Left hindlimb (tissue), 1 donor: ENCODE measurements at regions not wholly inside any gene's neighbourhood (a gene's known extent, or its start where the extent isn't known, plus 50 kb on each side); places are given as distances from the start of the nearest gene placed in this dataset.

ENCODE experiments used
- DNase-seq: peaks from one replicate; pipeline ENCODE4 v3.0.0-alpha.2; 2018

DNA sequence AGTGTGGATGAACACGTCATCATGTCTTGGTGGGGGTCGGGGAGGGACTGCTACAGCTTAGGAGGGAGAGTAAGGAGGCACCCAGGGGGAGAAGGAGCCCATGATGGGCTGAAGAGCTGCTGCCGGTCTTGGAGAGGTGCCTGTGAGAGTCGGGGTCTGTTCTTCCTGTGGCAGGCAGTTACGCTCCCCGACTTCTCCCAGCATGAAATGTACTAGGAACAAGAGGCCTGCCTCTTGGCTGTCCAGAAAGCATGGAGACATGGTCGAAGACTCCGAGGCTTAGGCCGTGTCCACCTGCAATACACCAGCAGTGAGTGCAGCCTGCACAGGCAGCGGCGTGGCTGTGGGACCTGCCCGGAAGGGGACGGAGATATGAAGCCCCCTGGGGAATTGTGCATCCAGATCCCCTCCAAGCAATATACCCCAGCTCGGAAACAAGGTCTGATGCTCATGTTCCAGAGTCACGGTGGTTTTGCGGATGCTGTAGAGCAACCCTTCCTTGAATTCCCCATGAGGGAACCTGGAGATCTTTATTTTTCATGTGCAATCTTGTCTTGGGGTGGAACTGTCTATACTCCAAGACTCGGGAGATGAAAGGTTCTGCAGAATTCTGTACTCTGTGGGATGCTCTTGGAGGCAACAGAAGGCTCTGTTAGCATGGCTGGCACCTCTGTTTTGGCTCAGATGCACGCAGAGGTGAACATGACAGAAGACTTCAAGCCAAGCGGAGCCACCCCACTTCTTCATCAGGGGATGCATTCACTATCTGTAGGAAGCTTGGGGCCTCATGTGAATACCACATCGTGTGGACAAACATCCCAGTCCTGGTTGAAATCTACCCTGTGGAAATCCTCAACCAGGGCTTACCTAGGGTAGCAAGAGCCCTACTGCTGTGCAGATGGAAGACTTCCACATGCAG lies 374.9 kb upstream of the IRX4 start:
- no peak for DNase-seq

DNA sequence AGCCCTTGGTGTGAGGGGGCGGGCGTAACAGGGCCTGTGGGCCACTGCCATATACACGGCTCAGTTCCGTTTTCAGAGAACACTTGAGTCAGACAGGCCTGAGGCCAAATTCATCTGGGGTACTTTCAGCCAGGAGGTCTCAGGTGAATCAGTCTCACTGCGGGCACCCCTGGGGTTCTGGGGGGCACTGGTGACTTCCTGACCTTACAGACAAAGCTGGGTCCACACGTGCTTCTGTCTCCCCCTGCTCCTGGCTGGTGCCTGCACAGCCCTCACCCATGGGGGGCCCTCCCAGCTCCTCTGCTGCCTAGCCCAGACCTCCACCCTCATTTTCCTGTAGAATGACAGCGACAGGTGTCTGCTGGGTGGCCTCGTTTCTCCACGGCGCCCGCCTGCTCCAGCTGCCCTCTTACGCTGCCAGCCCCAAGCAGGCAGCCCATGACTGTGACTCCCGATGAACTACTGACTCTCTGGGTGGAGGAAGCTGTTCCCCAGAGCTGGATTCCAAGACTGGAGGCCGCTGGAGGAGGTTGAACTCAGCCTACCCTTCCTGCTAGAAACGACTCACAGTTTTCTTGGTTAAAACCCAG lies 374.1 kb upstream of the IRX4 start:
- peak; percentile 51 for DNase-seq

DNA sequence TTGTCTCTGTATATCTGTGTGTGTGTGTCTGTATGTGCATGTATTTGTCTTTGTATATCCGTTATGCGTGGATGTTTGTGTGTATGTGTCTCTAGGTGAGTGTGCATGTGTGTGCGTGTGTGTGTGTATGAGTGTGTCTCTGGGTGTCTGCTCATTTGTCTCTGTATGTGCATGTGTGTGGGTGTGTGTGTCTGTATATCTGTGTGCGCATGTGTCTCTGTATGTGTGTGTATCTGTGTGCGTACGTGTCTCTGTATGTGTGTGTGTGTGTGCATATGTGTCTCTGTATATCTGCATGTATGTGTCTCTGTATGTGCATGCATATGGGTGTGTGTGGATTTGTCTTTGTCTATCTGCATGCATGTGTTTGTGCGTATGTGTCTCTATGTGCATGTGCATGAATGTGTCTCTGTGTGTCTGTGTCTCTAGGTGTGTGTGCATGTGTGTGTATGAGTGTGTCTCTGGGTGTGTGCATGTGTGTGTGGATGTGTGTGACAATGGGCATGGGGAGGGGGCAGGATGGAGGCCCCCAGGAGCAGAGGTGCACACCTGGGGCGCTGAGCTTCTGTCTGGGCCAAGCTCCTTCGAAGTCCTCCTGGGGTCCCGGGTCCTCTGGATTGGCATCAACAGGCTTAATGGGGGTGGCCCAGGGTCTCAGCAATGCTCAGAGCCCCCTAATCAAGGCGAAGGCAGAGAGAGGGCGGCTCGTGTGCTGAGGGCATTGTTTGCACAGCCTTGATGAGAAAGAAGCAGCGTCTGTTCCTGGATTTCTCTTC lies 373.4 kb upstream of the IRX4 start:
- DNase-seq = no peak

DNA sequence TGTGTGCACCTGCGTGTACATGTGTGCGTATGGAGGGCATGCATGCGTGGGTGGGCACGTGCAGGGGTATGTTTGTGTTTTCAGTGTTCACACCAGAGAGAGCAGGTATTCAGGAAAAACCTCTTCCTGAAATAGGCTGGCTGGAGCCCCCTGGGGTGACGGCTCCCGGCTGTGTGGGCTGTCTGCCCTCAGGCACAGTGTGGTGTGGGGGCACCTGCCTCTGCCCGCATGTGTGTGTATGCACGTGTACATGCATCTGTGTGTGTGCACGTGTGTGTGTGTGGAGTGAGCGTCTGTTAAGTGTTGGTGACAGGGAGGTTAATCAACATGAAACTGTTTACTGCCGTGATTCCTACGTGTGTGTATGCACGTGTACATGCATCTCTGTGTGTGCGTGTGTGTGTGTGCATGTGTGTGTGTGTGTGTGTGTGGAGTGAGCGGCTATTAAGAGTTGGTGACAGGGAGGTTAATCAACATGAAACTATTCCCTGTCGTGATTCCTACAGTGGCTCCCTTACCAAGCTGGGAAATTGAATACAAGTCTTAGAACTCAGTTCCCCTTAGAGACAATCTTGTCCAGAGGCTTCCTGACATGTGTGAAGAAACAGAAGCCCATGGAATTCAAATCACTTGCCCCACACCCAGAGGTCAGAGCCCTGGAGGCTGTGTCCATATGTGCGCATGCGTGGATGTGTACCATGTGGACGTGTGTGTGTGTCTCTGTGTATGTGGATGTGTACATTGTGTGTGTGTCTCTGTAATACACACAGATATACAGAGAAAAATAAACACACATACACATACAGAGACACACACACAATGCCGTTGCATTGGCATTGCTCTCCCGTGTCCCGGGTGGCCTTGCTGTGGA lies 372.4 kb upstream of the IRX4 start:
- no peak for DNase-seq

DNA sequence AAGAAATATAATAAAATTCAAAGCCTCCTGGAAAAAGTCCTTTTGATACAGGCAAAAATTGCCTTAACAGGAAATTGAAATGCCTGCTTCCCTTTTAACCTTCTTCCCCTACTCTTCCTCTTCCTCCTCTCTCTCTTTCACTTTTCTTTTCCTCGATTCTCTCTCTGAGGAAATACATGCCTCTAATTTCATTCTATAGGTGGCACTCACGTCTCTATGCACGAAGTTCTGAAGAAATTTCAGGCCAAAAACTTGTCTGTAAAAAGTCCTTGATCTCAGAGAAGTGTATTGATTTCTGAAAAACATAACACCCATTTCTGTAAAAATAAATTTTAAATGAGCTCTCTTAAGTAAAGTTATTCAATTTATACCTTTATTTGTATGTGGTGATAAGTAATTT lies 371.7 kb upstream of the IRX4 start:
- DNase-seq = no peak

DNA sequence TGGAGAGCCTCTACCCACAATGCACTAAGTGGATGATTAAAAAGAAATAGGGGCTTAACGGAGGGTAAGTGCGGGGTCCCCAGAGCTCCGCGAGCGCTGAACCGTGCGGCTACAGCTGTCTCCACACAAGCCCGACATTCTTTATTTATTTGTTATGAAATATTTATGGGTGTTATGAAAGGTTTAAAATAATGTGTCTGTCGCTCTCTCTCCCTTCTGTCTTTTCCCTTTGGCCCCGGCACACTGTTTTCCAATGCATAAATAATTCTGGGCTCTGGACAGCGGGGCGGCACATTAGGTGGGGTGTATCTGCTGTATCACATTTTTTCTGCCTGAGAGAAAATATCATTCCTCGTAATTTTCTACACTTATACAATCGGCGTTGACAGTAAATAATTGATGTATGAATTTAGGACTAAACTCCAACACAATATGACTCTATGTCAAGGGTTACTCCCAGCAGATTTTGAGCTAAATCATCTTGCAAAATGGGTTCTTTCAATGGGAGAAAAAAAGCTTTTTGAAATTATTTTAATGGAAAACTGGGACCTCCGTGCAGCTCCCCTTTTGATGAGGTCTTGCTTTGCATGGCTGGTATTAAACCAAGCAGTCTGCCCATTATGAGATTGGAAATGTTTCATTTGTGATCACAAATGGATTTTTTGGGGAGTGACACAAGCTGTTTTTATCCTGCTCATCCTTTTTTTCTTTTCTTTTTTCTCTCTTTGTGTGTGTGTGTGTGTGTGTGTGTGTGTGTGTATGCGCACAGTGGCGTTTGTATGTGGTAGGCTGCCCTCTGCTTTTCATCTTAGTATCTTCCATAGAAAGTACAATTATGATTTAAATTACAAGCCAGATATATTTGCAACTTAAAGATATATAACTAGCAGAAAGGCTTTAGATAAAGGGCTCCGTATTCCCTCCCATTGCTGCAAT lies 370.6 kb upstream of the IRX4 start:
- DNase-seq = no peak

DNA sequence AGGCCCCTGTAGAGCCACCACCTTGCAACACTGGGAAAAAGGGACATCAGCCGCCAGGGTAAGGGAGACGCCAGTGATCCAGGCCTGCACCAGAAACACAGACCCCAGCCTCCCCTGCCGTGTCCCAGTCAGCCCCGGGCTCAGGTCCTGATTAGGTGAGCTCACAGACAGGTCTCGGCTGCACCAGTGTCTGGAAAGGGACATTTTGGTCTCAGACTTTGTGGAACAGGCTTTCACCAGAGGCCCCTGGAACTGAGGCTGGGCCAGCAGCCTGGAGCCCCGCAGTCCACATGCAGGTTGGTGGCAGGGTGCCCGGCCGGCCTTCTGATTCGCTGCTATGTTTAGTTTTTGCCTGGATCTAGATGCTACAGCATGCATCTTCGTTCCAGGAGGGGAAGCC lies 369.0 kb upstream of the IRX4 start:
- DNase-seq = no peak

DNA sequence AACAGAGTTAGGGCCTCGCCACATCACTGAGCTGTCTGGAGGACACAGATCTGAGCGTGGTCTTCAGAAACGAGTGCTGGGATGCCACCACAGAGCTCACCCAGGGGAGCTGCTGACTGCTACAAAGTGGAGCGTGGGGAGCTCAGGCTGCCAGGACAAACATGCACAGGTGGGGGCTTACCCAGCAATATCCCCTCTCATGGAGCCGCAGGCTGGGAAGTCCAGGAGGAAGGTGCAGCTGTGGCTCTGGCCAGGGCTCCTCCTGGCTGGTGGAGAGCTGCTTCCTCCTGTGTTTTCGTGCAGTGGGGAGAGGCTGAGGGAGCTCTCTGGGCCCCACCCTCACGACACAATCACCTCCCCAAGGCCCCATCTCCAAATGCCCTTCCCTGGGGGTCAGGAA lies 368.6 kb upstream of the IRX4 start:
- no peak for DNase-seq

DNA sequence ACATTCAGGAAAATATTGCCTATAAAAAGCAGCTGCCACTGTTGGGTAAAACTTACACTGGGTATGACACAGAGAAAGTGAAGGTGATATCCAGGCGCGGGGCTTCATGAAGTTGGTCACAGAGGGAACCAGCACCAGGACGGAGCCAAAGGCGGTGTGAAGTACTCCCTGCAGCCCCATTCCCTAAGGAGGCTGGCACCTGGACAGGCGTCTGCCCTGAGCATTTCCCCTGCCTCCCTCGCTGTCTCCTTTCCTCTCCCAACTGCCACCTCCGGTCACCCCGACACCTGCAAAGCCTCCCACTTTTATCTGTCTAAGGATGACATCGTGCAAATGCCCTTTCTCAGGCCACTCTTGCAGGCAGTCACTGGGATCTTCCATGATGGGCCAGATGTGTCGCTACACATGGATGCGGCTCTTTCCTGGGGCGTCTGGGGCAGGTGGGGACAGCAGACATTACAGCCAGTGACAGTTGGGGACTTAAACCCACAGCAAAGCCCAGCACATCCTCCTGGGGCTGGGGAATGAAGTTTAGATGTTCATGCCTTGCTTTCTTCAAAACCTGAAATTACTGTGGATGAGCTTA lies 367.7 kb upstream of the IRX4 start:
- no peak for DNase-seq

DNA sequence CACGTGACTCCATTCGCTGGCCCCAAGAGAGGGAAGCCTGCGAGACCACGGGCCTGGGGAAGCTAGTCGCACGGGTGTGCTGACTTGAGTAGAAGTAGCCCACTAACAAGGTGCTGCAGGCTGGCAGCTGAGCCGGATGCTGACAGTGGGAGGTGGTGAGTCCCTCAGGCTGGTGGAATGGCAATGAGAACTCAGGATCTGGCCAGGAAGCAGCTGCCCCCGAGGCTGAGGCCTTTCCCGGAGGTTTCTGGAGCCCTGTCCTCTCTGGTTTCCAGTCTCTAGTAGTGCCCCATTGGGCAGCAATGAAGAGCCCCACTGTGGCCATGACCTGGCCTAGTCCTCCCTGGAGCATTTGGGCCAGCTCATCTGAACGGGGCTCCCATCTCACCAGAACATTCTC lies 366.7 kb upstream of the IRX4 start:
- DNase-seq = no peak

DNA sequence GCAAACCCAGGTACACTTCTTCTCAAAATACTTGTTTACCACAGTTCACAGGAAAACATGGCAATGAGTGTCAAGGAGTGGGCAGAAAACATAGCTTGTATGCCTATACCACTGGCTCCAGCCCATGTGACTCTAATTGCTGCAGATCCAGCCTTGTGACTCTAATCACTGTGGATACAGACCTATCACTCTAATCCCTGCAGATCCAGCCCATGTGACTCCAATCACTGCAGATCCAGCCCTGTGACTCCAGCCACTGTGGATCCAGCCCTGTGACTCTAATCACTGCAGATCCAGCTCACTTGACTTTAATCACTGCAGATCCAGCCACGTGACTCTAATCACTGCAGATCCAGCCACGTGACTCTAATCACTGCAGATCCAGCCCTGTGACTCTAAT lies 366.3 kb upstream of the IRX4 start:
- no peak for DNase-seq

DNA sequence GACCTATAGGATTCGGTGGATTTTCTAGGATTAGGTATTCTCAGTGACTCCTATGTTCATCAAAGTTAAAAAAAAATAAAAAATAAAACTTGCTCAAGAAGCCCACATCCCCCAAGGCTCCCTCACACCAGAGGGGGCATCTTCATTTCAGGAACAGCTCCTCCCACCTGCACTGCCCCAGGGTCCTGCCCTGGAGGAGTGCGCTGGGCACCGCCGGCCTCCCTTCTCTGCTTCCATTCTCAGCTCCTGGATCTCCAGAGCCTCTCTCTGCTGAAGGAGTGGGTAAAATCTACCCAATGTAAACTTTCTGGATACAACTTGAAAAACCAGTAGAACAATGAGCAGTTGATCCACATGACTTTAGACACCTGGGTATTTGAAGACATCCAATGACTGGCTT lies 359.8 kb upstream of the IRX4 start:
- no peak for DNase-seq

DNA sequence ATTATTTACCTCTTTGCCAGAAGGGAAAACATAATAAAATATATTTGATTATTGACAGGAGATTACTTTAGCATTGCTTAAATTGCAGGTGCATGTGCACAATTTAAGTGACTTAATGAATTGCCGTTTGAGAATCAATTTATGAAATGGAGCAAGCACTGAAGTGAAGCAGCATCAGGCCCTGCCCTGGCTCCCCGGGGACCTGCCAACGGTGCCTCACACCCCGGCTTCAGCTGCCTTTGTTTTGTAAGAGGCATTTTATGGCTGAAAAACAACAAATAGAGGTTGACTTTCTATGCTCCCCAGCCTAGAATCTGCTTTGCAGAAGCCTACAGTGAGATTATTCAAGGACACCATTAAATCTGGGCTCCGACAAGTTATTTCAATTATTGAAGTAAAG lies 359.1 kb upstream of the IRX4 start:
- DNase-seq = no peak

DNA sequence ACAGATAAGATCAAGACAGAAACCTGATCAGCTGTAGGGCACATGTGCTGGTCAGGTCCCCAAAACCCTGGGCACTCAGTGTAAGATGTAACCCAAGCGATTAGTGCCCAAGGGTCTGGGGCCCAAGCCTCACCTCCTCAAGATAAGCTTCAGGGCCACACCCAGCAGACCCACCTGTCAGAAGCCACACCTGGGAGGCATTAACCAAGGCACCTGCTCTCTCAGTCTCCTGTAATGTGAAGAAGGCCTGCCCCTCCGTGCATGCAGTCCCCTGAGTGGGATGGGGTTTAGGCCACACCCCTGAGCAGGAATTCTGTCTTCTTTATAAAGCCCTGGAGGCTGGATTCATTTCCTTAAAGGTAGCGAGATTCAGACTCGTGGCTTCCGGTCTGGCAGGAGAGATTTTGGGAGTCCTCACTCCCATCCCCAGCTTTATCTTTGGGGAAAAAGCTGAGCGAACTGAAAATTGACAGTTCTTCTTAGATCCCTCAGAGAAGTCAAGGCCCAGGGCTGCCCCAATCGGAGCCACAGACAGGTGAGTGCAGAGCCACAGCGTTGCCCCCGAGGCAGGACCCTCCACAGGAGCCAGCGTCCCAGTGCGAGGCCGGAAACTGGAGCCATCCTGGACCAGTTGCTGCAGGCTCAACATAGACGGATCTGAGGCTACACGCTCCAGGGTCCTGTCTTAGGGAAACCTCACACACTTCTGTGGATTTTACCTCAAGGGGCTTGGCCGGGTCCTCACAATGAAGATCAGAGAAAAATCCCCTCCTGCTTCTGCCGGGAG lies 357.6 kb upstream of the IRX4 start:
- DNase-seq = no peak

DNA sequence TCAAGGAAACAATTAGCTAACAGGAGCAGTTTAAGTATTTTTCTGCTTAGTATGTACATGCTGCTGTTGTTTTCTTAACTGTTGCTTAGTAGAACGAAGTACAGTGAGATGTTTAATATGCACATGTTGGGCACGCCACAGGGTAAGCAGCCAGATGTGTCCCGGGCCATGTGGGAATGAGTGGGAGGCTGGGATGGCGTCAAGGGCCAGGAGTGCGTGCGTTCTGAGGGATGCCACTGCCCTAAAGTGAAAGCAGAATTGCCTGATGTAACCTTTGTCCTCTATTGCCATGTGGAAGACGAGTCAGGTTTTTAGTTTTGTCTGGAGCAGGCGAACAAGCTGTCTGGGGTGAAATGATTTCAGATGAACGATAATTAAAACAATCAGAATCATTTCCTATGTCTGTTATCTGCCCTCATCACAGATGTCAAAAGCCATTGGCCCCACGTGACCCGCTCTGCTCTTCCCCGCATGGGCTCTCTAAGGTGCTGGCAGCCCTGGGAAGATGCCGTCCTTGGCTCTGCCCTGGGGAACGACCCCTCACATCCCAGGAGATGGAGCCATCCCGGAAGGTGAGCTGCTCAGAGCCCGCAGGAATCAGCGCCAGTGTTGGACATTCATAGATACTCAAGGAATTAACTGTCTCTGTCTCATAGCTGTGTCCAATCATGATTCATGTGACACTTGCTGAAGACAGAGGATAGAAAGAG lies 356.6 kb upstream of the IRX4 start:
- no peak for DNase-seq

DNA sequence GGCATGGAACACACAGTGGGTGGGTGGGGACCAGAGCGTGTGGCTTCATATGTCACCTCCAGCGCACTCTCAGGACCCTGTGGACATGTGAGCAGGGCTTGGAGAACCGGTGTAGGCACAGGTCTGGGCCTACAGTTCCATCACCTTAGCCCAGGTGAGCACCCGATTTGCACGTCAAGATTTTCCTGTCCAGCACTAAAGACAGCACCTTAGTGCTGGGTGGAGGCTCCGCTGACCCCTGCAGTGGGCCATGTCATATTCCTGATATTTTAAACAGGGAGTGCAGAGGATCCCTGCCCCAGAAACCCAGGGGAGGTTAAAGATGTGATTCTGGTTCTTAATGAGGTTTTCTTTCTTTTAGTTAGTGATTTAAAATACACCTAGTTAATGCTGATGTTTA lies 356.0 kb upstream of the IRX4 start:
- DNase-seq = no peak

DNA sequence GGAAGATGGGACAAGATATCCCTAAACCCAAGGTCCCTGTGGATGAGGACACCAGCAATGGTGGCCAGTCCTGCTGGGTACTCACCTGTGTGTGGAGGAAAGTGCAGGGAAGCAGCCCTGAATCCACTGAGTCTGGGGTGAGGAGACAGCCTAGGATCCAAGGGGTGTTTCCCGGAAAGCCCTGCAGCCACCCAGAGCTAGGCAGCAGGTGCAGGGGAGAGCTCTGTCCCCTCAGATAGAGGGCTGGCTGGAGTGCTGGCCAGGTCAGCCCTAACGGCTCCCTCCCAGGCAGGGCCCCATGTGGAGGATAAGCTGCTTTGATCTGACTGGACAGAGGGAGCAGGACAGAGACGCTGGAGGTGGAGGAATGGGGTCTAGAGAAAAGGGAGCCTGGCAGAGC lies 344.7 kb upstream of the IRX4 start:
- no peak for DNase-seq

DNA sequence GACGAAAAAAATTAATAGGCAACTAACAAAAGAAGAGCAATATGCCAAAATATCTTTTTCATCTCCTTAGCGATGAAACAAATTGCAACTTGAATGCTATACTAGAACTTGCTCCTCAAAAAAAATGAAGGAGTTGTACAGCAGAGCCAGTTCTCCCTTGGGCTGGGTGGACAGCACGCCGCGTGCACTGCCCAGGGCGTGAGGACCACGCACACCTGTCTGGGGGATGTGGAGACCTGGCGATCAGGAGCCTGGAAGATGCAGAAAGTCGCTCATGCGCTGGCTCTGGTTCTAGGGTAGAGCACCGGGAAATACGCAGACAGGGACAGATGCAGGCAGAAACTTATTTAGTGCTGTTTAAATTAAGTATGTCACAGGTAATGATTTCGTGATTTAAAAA lies 342.0 kb upstream of the IRX4 start:
- DNase-seq = no peak

DNA sequence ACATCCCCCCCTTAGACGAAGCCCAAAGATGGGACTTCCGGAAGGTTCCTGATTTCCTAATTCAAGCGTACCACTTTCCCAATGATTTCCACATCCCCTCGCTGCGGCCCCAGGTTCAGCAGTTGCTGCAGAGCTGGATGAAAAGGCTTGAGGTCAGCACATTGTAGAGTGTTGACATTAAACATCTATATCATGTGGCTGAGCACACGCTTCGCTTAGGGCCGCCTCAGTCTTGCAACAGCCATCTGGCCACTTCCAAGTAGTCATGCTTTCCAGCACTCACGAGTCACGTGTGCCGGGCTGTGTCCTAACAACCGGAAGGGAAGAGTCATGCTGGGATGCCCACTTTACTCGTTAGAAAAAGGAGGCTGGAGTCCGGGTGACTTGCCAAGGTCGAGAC lies 340.6 kb upstream of the IRX4 start:
- DNase-seq = no peak
